ENCODE measurements at regions not wholly inside any gene's neighbourhood (a gene's known extent, or its start where the extent isn't known, plus 50 kb on each side); places are given as distances from the start of the nearest gene placed in this dataset.

DNA sequence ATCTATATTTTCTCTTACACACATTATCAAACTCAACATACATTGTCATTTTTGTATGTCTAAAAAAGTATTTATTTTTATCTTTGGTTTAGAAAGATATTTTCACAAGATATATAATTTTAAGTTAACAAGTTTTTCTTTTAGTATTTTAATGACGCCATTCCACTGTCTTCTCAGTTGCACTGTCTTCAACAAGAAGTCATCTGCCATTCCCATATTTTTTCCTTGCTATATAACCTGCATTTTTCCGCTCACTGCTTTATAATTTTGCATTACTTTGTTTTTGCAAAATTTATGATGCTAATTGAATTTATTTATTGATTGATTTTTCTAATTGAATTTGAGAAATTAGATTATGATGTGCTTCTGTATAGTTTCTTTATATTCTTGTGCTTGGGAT is 357.8 kb upstream of the RNF32 start:
- TF ChIP-seq, protein P1, sequence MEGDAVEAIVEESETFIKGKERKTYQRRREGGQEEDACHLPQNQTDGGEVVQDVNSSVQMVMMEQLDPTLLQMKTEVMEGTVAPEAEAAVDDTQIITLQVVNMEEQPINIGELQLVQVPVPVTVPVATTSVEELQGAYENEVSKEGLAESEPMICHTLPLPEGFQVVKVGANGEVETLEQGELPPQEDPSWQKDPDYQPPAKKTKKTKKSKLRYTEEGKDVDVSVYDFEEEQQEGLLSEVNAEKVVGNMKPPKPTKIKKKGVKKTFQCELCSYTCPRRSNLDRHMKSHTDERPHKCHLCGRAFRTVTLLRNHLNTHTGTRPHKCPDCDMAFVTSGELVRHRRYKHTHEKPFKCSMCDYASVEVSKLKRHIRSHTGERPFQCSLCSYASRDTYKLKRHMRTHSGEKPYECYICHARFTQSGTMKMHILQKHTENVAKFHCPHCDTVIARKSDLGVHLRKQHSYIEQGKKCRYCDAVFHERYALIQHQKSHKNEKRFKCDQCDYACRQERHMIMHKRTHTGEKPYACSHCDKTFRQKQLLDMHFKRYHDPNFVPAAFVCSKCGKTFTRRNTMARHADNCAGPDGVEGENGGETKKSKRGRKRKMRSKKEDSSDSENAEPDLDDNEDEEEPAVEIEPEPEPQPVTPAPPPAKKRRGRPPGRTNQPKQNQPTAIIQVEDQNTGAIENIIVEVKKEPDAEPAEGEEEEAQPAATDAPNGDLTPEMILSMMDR (IDR thresholded peaks at IDR 0.05): no peak
- no peak for TF ChIP-seq EP300 (IDR thresholded peaks at IDR 0.05)
- no peak for TF ChIP-seq POLR2AphosphoS5 (IDR thresholded peaks at IDR 0.05)
- TF ChIP-seq POLR2A (IDR thresholded peaks at IDR 0.05): no peak
- Histone ChIP-seq H3K4me1 (no peaks in the 10 kb centered on the region), H3K4me3 (no peak overlapping the region), H3K27ac (no peak overlapping the region), H3K27me3 (no peaks in the 10 kb centered on the region), H3K36me3 (no peaks in the 10 kb centered on the region), H3K9me3 (peaks cover 0 to 15% (median 0%) of the 10 kb centered on the region in 4 donors)
- DNase-seq (no peak), ATAC-seq (ENCODE audit: low FRiP score in 2 of 2) (no peak)
- WGBS, 2 donors: 65 to 95% methylated on average over 2 of the region's 2 CpGs

DNA sequence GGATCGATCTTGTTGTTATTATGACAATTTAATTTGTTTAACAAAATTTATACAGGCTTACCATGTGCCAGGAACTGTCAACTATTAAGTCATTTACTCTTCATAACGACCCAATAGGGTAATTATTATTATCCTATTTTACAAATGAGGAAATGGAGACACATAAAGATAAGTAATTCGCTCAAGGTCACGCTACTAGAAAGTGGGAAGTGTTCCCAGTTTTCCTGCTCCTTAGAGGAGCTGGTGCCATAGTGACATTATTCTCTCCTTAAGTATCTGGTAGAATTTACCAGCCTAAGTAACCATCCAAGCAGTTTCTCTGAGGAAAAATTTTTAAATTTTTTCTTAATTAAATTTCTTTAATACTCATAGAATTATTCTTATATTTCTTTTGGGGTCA is 360.9 kb upstream of the RNF32 start:
- H3K27ac ChIP-seq: no peak overlapping the region
- H3K4me3 ChIP-seq: no peak overlapping the region
- TF ChIP-seq EP300 (IDR thresholded peaks at IDR 0.05) (no peak), POLR2A (IDR thresholded peaks at IDR 0.05) (no peak)
- TF ChIP-seq, protein P1 (IDR thresholded peaks at IDR 0.05): no peak
- no peaks in the 10 kb centered on the region for H3K4me1 ChIP-seq
- no peaks in the 10 kb centered on the region for H3K27me3 ChIP-seq
- H3K36me3 ChIP-seq: no peaks in the 10 kb centered on the region
- ATAC-seq (ENCODE audit: low FRiP score in 2 of 2) (no peak), DNase-seq (no peak)
- H3K9me3 ChIP-seq: peaks cover 0 to 11% (median 0%) of the 10 kb centered on the region in 4 donors
- WGBS, 2 donors: 56 to 61% methylated on average over 4 of the region's 4 CpGs

DNA sequence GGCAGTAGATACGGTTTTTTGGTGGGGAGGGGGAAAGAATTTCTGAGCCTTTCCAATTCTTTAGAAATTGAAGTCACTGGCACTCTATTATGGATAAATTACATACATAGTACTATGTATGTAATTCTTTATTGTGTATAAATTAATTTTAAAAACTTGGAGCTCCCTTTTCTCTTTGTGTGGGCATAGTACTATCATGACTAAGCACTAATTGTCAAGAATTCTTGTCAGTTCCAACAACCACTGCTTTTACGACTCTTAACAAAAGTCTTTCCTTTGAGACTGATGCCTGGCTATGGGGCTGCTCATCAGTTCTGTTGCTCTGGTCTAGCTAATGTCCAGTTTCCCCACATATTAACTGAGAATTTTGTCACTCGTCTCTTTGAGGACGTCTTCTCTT is 365.3 kb upstream of the RNF32 start:
- Histone ChIP-seq H3K4me3 (no peak overlapping the region), H3K9me3 (no peaks in the 10 kb centered on the region), H3K36me3 (no peaks in the 10 kb centered on the region), H3K27ac (no peak overlapping the region), H3K4me1 (no peaks in the 10 kb centered on the region), H3K27me3 (no peaks in the 10 kb centered on the region)
- TF ChIP-seq EP300 (IDR thresholded peaks at IDR 0.05) (no peak), POLR2AphosphoS5 (IDR thresholded peaks at IDR 0.05) (no peak)
- 78 to 86% methylated on average over 4 of the region's 4 CpGs for WGBS, 2 donors
- DNase-seq: no peak
- no peak for ATAC-seq (ENCODE audit: low FRiP score in 2 of 2)

DNA sequence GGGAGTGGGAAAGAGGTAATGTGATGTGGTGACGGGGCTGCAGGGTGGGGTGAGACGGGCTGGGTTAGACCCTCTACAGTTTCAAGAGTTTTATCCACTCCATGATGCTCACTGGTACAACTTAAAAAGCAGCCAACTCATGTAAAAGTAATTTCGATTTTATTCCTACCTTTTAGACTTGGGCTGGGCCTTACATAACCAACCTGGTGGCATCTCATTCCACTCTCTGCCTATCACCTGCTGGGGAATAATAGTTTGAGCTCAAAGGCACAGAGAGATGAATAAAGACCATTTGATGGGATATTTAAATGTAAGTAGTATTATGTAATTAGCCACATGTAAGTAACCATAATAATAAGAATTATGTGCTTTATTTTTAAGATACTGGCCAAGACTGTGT is 366.0 kb upstream of the RNF32 start:
- WGBS, 2 donors: 83 to 86% methylated on average over 3 of the region's 3 CpGs
- no peaks in the 10 kb centered on the region for H3K9me3 ChIP-seq
- TF ChIP-seq, protein P1 (IDR thresholded peaks at IDR 0.05): no peak
- TF ChIP-seq POLR2A (IDR thresholded peaks at IDR 0.05): no peak
- TF ChIP-seq EP300 (IDR thresholded peaks at IDR 0.05): no peak
- TF ChIP-seq POLR2AphosphoS5 (IDR thresholded peaks at IDR 0.05): no peak
- no peaks in the 10 kb centered on the region for H3K36me3 ChIP-seq
- DNase-seq: no peak
- no peak overlapping the region for H3K27ac ChIP-seq
- ATAC-seq (ENCODE audit: low FRiP score in 2 of 2): no peak
- no peaks in the 10 kb centered on the region for H3K4me1 ChIP-seq
- H3K27me3 ChIP-seq: no peaks in the 10 kb centered on the region
- H3K4me3 ChIP-seq: no peak overlapping the region

DNA sequence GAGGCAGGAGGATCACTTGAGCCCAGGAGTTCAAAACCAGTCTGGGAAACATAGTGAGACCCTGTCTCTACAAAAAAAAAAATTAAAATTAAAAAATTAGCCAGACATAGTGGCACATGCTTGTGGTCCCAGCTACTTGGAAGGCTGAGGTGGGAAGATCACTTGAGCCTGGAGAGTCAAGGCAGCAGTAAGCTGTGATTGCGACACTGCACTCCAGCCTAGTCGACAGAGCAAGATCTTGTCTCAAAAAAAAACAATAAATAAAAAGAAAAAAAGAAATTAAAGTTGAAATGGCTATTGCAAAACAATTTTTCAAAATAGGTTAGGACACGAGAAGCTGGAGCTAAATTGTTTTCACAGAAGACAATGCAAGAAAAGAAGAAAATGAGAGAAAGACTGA is 379.0 kb upstream of the RNF32 start:
- ATAC-seq (ENCODE audit: low FRiP score in 2 of 2) (no peak), DNase-seq (no peak)
- WGBS, 2 donors: 37 to 52% methylated on average over 3 of the region's 3 CpGs
- H3K27me3 ChIP-seq: no peaks in the 10 kb centered on the region
- H3K27ac ChIP-seq: no peak overlapping the region
- H3K9me3 ChIP-seq: no peaks in the 10 kb centered on the region
- H3K4me3 ChIP-seq: no peak overlapping the region
- H3K4me1 ChIP-seq: no peaks in the 10 kb centered on the region
- no peaks in the 10 kb centered on the region for H3K36me3 ChIP-seq
- TF ChIP-seq, protein P1 (IDR thresholded peaks at IDR 0.05): no peak
- no peak for TF ChIP-seq POLR2AphosphoS5 (IDR thresholded peaks at IDR 0.05)
- TF ChIP-seq EP300 (IDR thresholded peaks at IDR 0.05): no peak
- no peak for TF ChIP-seq POLR2A (IDR thresholded peaks at IDR 0.05)

Measured in upper lobe of left lung (tissue), 6 donors.